ENCODE measurements at regions not wholly inside any gene's neighbourhood (a gene's known extent, or its start where the extent isn't known, plus 50 kb on each side); places are given as distances from the start of the nearest gene placed in this dataset.
"Not testable (repeated sequence)": the region's sequence is repeated elsewhere in the genome, so short reads cannot be mapped to it uniquely, and the experiment has no call there.

GRCh38 chr1:149364188-149364981, 110.5 kb upstream of the NBPF19 start:
- not testable (repeated sequence) for DNase-seq

DNA sequence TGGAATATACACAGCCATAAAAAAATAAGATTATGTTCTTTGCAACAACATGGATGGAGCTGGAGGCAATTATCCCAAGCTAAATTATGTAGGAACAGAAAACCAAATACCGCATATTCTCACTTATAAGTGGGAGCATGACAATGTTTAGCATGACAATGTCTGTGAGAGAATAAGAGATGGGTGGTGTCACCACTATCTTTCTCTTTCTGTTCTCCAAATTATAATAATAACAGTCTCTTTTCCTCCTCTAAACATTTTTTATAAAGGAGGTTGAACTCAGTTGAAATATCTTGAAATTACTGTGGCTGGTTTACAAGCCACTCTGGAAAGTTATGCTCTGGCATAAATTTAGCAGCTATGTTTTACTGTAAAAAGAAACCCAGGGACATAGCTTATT, 108.4 kb upstream of the NBPF19 start:
- DNase-seq: not testable (repeated sequence)

DNA sequence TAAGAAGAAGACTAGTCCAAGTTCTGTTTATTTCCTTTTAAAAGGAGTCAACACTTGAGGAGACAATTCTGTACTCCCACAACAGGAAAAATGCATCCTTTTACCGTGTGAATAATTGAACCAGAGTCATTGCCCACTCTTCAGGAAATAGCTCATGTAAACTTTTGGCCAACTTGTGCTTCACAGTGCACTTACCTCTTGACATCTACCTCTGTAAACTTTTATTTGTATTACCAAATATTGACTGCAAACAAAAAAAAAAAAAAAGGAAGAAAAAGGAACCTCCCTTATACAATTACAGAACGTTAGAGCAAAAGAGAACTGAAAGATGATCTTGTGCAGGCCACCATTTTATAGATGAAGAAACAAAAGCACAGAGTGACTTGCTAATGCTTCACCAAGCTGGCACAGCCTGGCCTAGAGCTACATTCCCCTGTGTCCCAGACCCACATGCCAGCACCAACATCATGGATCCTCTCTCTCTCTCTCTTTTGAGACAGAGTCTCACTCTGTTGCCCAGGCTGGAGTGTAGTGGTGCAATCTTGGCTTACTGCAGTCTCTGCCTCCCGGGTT, 107.3 kb upstream of the NBPF19 start:
- not testable (repeated sequence) for DNase-seq

DNA sequence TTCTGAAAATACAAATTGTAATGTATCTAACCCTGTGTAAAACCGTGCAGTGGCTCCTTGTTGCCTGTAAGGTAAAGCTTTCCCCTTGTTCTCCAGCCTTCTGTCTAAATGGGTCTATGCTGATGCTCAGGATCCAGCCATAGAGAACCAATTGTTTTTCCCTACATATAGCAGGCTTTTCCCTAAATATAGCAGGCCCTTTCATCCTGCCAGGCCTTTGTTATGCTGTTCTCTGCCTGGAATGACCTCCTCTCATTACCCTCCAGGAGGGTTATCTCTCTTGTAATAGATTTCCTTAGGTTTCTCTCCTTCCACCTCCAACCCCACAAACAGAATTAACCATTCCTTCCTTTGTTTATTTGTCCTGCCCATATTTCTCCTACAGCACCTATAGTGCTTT, 106.5 kb upstream of the NBPF19 start:
- DNase-seq: not testable (repeated sequence)

- not testable (repeated sequence) for DNase-seq
Measured at GRCh38 chr1:149369081-149369480, 105.8 kb upstream of the NBPF19 start.

DNA sequence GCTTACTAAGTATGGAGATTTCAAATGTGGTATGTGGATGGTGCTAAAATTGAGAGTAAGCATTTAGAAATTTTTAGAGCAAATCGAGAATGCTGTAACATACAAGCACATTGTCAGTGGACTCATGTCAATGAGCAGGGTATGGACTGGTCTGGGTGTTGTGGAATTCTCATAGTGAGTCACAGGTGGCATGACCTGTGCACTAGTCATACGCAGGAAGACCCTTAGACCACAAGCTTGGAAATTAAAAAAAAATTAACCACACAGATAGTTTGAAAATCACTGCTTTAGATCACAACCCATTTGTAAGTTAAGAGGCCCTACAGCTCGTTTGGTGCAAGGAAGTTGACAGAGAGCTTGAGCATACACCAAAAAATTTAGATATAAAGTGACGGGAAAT, 102.9 kb upstream of the NBPF19 start:
- not testable (repeated sequence) for DNase-seq

GRCh38 chr1:149378462-149378861, 96.4 kb upstream of the NBPF19 start:
- DNase-seq: not testable (repeated sequence)

GRCh38 chr1:149390173-149390926, 84.5 kb upstream of the NBPF19 start:
- peak in 1 of 2 donors; percentile 29 for DNase-seq

DNA sequence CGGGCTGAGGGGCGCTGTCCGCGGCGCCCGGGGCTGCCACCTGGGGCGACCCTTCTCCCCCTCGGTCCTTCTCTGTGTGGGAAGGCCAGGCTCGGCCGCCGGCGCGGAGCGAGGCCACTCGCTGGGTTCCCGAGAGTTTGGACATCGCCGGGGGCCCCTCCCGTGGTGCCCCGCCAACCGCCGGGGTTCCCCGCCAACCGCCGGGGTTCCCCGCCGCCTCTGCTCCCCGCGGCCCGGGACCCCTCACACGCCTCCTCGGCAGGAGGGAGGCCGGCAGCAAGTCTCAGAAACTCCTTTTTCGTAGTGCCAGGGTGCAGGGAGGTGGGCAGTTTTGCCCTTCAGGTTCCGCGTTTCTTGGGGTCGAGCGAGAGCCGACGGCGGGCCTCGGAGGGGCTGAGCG, 83.9 kb upstream of the NBPF19 start:
- DNase-seq: not testable (repeated sequence)

GRCh38 chr1:149395802-149396201, 79.0 kb upstream of the NBPF19 start:
- not testable (repeated sequence) for DNase-seq

DNA sequence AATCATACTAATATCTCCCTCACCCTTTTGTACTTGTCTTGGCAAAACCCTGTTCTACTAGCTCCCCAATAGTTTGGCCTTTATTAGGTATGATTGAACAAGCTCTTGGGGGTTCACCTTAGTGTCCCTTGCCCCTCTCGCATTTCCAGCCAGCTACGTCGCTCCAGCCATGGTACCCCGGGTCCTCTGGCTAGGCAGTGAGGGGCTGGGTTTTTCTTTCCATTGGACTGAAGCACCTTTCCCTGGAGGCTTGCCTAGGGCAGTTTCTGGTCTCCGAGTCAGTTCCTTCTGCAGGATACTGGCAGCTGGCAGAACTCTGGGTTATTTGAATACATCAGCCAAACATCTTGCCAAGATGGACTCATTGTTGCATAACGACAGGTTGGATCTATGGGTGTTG, 76.3 kb upstream of the NBPF19 start:
- not testable (repeated sequence) for DNase-seq

DNA sequence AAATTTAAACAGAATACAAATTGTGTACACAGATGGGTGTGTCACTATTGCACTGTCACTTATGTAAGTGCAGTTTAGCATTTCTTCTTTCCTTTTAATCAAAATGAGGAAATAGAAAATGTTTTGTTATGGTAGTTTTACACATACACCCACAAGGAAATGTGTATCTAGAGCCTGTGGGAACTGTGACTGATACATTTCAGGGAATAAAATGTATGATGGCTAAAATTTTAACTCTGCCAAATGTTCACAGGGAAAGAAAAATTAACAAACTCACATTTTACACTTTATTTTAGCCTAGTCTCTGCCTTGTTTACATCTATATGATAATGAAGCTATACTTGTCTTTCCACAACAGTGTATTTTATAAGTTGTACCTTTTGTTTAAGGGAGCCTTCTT, 66.4 kb upstream of the NBPF19 start:
- DNase-seq: not testable (repeated sequence)

DNA sequence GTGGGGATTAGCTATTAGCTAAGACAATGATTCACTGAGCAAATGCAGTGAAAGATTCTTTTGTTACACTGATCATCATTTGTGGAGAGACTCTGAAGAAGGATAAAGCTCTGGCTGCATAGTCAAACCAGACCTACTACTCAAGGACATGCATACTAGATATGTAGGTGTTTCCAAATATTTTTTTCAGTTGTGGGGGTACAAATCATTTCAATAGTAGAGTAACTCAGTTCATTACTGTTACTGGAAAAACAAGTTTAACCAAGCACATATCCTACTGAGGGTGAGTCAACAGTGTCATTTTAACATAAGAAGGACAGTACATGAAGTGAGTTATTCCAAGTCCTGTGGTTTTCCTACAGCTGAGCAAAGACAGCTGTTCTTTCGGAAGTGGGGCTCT, 59.5 kb upstream of the NBPF19 start:
- not testable (repeated sequence) for DNase-seq

DNA sequence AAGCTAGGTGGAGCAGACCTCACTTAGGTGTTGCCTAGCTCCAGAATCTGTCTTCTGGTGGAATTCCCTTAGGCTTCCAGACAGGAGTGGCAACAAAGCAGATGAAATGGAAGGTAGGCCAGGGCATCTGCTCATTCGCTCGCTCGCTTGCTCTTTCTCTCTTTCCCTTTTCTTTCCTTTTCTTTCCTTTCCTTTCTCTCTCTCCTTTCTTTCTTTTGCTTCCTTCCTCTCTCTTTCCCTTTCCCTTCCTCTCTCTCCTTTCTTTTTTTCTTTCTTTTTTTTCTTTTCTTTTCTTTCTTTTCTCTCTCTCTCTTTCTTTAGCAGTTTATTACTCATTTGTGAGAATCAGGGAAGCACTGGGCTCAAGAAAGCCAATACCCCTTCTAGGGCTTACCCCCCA, 56.1 kb upstream of the NBPF19 start:
- not testable (repeated sequence) for DNase-seq

DNA sequence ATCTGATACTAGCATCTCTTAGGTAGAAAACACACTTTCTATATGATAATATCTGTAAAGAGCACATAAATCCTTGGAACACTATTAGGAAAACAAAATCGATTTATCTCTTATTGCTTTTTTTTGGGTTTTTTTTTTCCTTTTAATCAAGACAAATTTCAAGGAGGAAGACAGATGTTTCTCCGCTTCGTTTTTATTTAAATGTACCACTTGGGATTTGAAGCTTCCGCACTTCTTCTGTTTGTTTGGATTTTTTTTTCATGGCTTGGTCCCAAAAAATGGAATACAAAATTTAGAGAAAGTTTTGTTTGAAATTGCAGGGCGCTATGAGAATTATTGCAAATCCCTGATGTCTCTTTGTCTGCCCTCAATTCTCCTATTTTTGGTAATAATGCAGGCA, 51.7 kb upstream of the NBPF19 start:
- DNase-seq: not testable (repeated sequence)

Measured in hippocampal formation (tissue), 2 donors.